Gastroesophageal sphincter (tissue), 3 donors: ENCODE measurements at regions not wholly inside any gene's neighbourhood (a gene's known extent, or its start where the extent isn't known, plus 50 kb on each side); places are given as distances from the start of the nearest gene placed in this dataset.

ENCODE experiments used
- EP300 ChIP-seq: sonication (generic); formaldehyde crosslinking; IDR thresholded peaks from one replicate; pipeline ENCODE4 v1.6.1; 2017; ENCODE audit warnings: antibody characterized with exemption, mild to moderate bottlenecking
- TF ChIP-seq, protein P1 (sequence below), 4 experiments: fragments of 200-600 bp in 2 of 4; fragments of 450-650 bp in 2 of 4; sonication (generic) in 1 of 4; IDR thresholded peaks; one replicate each; pipeline ENCODE4 v1.5.1; 2017 to 2019; ENCODE audit warnings: antibody characterized with exemption in 4 of 4, mild to moderate bottlenecking in 2 of 4, moderate library complexity in 2 of 4

DNA sequence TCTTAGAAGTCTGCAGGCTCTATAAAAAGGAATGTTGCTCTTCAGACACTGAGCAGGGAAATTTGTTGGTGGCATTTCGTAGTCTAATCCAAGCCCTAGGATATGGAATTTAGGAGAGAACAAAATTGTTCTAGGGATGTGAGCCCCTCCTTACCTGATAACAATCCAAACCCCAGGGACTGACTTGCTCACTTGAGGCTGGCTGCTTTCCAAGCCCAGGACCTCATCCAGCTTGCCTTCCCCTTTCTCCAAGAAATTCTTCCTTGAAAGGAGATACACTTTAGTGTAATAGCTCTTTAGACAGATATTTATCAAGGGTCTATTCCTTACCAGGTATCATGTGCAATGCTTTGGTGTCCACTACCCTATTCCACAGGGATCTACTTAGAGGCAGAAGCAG is 279.8 kb downstream of the C1D start:
- TF ChIP-seq, protein P1, sequence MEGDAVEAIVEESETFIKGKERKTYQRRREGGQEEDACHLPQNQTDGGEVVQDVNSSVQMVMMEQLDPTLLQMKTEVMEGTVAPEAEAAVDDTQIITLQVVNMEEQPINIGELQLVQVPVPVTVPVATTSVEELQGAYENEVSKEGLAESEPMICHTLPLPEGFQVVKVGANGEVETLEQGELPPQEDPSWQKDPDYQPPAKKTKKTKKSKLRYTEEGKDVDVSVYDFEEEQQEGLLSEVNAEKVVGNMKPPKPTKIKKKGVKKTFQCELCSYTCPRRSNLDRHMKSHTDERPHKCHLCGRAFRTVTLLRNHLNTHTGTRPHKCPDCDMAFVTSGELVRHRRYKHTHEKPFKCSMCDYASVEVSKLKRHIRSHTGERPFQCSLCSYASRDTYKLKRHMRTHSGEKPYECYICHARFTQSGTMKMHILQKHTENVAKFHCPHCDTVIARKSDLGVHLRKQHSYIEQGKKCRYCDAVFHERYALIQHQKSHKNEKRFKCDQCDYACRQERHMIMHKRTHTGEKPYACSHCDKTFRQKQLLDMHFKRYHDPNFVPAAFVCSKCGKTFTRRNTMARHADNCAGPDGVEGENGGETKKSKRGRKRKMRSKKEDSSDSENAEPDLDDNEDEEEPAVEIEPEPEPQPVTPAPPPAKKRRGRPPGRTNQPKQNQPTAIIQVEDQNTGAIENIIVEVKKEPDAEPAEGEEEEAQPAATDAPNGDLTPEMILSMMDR (IDR thresholded peaks at IDR 0.05): no peak
- no peak for TF ChIP-seq EP300
